Prostate gland (tissue), 2 donors: ENCODE measurements at regions not wholly inside any gene's neighbourhood (a gene's known extent, or its start where the extent isn't known, plus 50 kb on each side); places are given as distances from the start of the nearest gene placed in this dataset.

Experiments
- DNase-seq: peaks from one replicate; pipeline ENCODE4 v3.0.0-alpha.2; 2019; ENCODE audit warnings: low spot score
- H3K27ac ChIP-seq, 2 donors: fragments of 200-600 bp; sonication (generic); 2 replicates each; pipeline ENCODE4 v1.5.1; 2017 to 2019
- H3K27me3 ChIP-seq: fragments of 200-600 bp; sonication (generic); replicated peaks from 2 replicates; pipeline ENCODE4 v1.5.1; 2019; ENCODE audit not compliant: insufficient read depth
- H3K36me3 ChIP-seq, 2 donors: fragments of 200-600 bp; sonication (generic); 1 replicate in 1 of 2; 2 replicates in 1 of 2; pipeline versions ENCODE4 v1.5.1 to v1.8.1; 2017 to 2019
- H3K4me1 ChIP-seq: fragments of 200-600 bp; sonication (generic); replicated peaks from 2 replicates; pipeline ENCODE4 v1.5.1; 2019
- H3K4me3 ChIP-seq, 2 donors: fragments of 200-600 bp; sonication (generic); 2 replicates each; pipeline ENCODE4 v1.5.1; 2017 to 2019
- H3K9me3 ChIP-seq: fragments of 200-600 bp; sonication (generic); 2 replicates; pipeline ENCODE4 v1.5.1; 2017
- POLR2A ChIP-seq: fragments of 450-650 bp; IDR thresholded peaks from one replicate; pipeline ENCODE4 v1.6.1; 2016; ENCODE audit warnings: antibody characterized with exemption, mild to moderate bottlenecking
- POLR2AphosphoS5 ChIP-seq: sonication (generic); formaldehyde crosslinking; IDR thresholded peaks from one replicate; pipeline ENCODE4 v1.6.1; 2017; ENCODE audit warnings: antibody characterized with exemption
- WGBS: methylation state at CpG from one replicate; pipeline ENCODE4 v1.1.5; 2018; 5-methylcytosine and 5-hydroxymethylcytosine counted together
- intact Hi-C: fragments of 100-400 bp; cut with DNase I; formaldehyde crosslinking; loops from one replicate; pipeline ENCODE4 v1.14.2; 2022
- TF ChIP-seq, protein P1 (sequence below), 4 experiments: fragments of 200-600 bp in 2 of 4; fragments of 450-650 bp in 2 of 4; sonication (generic) in 2 of 4; IDR thresholded peaks; 1 replicate in 3 of 4; 2 replicates in 1 of 4; pipeline ENCODE4 v1.5.1; 2016 to 2019; ENCODE audit warnings: antibody characterized with exemption in 4 of 4, mild to moderate bottlenecking in 2 of 4, moderate library complexity in 2 of 4

DNA sequence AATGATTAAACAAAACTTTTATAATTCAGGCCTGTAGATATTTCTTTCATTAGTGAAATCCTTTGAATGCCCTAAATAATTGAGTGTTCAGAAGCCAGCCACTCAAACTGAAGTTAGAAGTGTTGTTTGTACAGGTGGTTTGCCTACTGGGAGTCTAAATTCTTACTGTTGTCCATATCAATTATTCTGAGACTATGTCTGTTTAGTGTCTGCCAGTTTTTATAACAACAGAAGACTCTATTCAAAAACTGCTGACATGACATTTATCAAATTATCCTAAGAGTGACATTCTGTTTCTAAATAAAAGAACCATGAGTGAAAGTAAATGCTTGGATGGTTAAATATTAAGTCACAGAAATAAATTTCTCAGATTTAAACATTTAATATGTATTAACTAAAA is 375.1 kb downstream of the FAT4 start:
- Histone ChIP-seq H3K9me3 (no peaks in the 10 kb centered on the region), H3K27me3 (no peaks in the 10 kb centered on the region), H3K27ac (no peak overlapping the region), H3K36me3 (no peaks in the 10 kb centered on the region), H3K4me1 (no peaks in the 10 kb centered on the region), H3K4me3 (no peak overlapping the region)
- intact Hi-C loops, result no loop called here
- TF ChIP-seq POLR2A (no peak), POLR2AphosphoS5 (no peak)
- TF ChIP-seq, protein P1, sequence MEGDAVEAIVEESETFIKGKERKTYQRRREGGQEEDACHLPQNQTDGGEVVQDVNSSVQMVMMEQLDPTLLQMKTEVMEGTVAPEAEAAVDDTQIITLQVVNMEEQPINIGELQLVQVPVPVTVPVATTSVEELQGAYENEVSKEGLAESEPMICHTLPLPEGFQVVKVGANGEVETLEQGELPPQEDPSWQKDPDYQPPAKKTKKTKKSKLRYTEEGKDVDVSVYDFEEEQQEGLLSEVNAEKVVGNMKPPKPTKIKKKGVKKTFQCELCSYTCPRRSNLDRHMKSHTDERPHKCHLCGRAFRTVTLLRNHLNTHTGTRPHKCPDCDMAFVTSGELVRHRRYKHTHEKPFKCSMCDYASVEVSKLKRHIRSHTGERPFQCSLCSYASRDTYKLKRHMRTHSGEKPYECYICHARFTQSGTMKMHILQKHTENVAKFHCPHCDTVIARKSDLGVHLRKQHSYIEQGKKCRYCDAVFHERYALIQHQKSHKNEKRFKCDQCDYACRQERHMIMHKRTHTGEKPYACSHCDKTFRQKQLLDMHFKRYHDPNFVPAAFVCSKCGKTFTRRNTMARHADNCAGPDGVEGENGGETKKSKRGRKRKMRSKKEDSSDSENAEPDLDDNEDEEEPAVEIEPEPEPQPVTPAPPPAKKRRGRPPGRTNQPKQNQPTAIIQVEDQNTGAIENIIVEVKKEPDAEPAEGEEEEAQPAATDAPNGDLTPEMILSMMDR (IDR thresholded peaks at IDR 0.05), result no peak
- no peak for DNase-seq

DNA sequence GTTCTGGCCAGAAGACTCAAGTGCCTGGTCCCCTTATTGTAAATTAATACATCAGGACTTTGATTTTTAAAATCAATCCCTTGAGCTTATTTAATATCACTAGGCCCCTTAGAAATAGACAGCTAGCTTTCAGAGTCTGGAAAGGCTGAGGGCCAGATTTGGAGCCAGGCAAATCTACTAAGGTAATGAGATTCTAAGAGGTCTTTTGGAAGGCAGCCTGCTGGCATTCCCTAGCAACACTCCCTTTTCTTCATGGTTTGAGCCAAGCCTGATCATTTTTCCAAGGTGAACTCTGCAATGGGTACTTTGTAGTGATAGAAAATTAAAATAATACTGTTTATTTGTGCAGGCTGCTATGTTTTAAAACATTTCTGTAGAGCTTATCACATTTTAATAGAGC is 378.5 kb downstream of the FAT4 start:
- intact Hi-C loops, result no loop called here
- DNase-seq, result no peak

DNA sequence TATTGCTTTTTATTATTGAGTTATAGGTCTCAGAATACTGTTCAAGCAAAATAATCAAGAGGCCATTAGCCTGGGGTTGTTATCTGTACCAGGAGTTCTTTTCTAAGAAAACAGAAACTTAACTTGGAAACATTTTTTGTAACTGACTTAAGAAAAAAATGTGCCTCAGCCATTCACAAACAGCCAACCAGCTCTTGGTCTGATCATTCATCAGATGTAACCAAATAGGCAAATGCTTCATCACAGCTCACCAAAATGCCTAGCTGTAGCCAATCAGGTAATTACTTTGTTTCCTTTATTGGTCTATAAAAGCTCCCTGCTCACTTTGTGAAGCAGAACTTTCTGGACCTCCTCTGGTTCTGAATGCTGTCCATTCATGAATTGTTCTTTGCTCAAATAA is 387.7 kb downstream of the FAT4 start:
- intact Hi-C loops, result no loop called here
- Histone ChIP-seq H3K9me3 (no peaks in the 10 kb centered on the region), H3K4me3 (no peak overlapping the region), H3K4me1 (no peaks in the 10 kb centered on the region), H3K36me3 (no peaks in the 10 kb centered on the region), H3K27ac (no peak overlapping the region), H3K27me3 (no peaks in the 10 kb centered on the region)
- DNase-seq, result no peak
- no peak for TF ChIP-seq POLR2A
- TF ChIP-seq POLR2AphosphoS5, result no peak
- TF ChIP-seq, protein P1 (IDR thresholded peaks at IDR 0.05), result no peak

More for the DNA sequence above, 378.5 kb downstream of the FAT4 start:
- Histone ChIP-seq H3K27me3 (no peaks in the 10 kb centered on the region), H3K4me1 (no peaks in the 10 kb centered on the region), H3K36me3 (no peaks in the 10 kb centered on the region), H3K9me3 (no peaks in the 10 kb centered on the region), H3K4me3 (no peak overlapping the region), H3K27ac (no peak overlapping the region)
- TF ChIP-seq, protein P1 (IDR thresholded peaks at IDR 0.05), result no peak
- TF ChIP-seq POLR2AphosphoS5 (no peak), POLR2A (no peak)

DNA sequence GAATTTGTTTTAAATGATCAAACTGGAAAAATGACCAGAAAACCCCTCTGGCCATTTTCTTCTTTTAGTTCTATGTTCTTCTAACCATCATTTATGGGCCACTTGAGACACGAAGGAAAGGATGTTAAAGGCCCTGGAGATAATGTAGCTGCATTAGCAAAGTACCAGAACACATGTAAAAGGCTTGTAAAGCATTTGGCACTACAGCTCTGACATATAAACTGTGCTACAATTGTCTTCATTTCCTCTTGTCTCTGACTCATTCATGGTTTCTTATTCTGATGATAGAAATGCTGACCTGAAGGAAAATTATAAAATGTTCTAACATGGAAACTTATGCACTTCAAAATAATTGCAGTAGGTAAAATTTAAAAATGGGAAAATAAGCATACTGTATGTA is 388.7 kb downstream of the FAT4 start:
- no peak for DNase-seq
- Histone ChIP-seq H3K9me3 (no peaks in the 10 kb centered on the region), H3K27ac (no peak overlapping the region), H3K36me3 (no peaks in the 10 kb centered on the region), H3K4me1 (no peaks in the 10 kb centered on the region), H3K4me3 (no peak overlapping the region), H3K27me3 (no peaks in the 10 kb centered on the region)
- intact Hi-C loops, result no loop called here
- 20% methylated on average over 1 of the region's 1 CpG for WGBS
- TF ChIP-seq POLR2AphosphoS5 (no peak), POLR2A (no peak)
- TF ChIP-seq, protein P1 (IDR thresholded peaks at IDR 0.05), result no peak

DNA sequence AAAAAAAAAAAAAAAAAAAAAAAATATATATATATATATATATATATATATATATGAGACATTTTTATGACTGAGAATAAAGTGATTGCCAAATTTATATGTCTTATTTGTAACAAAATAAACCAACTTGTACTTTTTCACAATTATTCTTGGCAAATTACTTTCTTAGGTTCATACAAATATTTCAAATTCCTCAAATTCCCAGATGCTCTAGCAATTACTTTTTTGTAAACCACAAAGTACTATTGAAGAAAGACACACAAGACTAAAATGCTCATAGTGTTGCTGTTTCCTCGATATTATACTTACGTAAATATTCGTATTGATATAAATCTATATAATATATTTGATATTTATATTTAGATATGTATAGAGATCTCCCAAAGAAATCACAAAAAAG is 390.0 kb downstream of the FAT4 start:
- Histone ChIP-seq H3K27ac (no peak overlapping the region), H3K27me3 (no peaks in the 10 kb centered on the region), H3K4me3 (no peak overlapping the region), H3K9me3 (no peaks in the 10 kb centered on the region), H3K4me1 (no peaks in the 10 kb centered on the region), H3K36me3 (no peaks in the 10 kb centered on the region)
- DNase-seq, result no peak
- intact Hi-C loops, result no loop called here
- TF ChIP-seq POLR2AphosphoS5 (no peak), POLR2A (no peak)
- TF ChIP-seq, protein P1 (IDR thresholded peaks at IDR 0.05), result no peak
- WGBS, result 67% methylated on average over 3 of the region's 3 CpGs
